Keratinocyte (primary cell): ENCODE measurements at regions not wholly inside any gene's neighbourhood (a gene's known extent, or its start where the extent isn't known, plus 50 kb on each side); places are given as distances from the start of the nearest gene placed in this dataset.
A peak's percentile ranks its signal among the peaks of the same experiment; 100 is the strongest.

Experiments used
- DNase-seq: peaks from one replicate; pipeline ENCODE4 v3.0.0-alpha.2; 2011; ENCODE audit warnings: low read depth, missing footprints, low spot score
- FAIRE-seq: peaks from 2 replicates; lab custom pipeline; 2011; peaks lifted over from hg19 to GRCh38; lab: Jason Lieb, UNC
- H2AFZ ChIP-seq: 2 replicates; pipeline ENCODE4 v1.6.0; 2012; ENCODE audit warnings: low read length, control low read depth, inconsistent platforms; ENCODE audit not compliant: control insufficient read depth
- H3K27ac ChIP-seq: 2 replicates; pipeline ENCODE4 v1.5.1; 2011; ENCODE audit warnings: low read length; ENCODE audit not compliant: control insufficient read depth, insufficient read depth
- H3K27me3 ChIP-seq: 3 replicates; pipeline ENCODE4 v1.6.0; 2011; ENCODE audit warnings: low read length; ENCODE audit not compliant: control insufficient read depth, insufficient read depth; ENCODE audit errors: extremely low read depth
- H3K36me3 ChIP-seq, 2 experiments: 2 replicates in 1 of 2; 3 replicates in 1 of 2; pipeline ENCODE4 v1.5.1; 2011; ENCODE audit warnings: low read length in 2 of 2, mild to moderate bottlenecking in 1 of 2; ENCODE audit not compliant: control insufficient read depth in 2 of 2, insufficient read depth in 2 of 2; ENCODE audit errors: extremely low read depth in 1 of 2
- H3K4me1 ChIP-seq: 3 replicates; pipeline ENCODE4 v1.5.1; 2011; ENCODE audit warnings: low read length; ENCODE audit not compliant: control insufficient read depth, insufficient read depth; ENCODE audit errors: extremely low read depth
- H3K4me2 ChIP-seq: 3 replicates; pipeline ENCODE4 v1.6.0; 2011; ENCODE audit warnings: low read depth, low read length; ENCODE audit not compliant: control insufficient read depth, insufficient read depth; ENCODE audit errors: extremely low read depth
- H3K4me3 ChIP-seq, 3 experiments: fragments of 200-600 bp in 1 of 3; sonication (generic) in 1 of 3; 2 replicates in 2 of 3; 3 replicates in 1 of 3; pipeline ENCODE4 v1.5.1; 2011 to 2016; ENCODE audit warnings: low read length in 3 of 3, mild to moderate bottlenecking in 3 of 3, control low read depth in 2 of 3, inconsistent platforms in 1 of 3, low read depth in 1 of 3, mixed read lengths in 1 of 3, mixed run types in 1 of 3, moderate library complexity in 1 of 3; ENCODE audit not compliant: control insufficient read depth in 2 of 3, insufficient read depth in 2 of 3; ENCODE audit errors: extremely low read depth in 1 of 3
- H3K79me2 ChIP-seq: 2 replicates; pipeline ENCODE4 v1.6.0; 2012; ENCODE audit warnings: low read length; ENCODE audit not compliant: control insufficient read depth, insufficient read depth
- H3K9ac ChIP-seq: 3 replicates; pipeline ENCODE4 v1.6.0; 2011; ENCODE audit warnings: low read length; ENCODE audit not compliant: control insufficient read depth, insufficient read depth; ENCODE audit errors: extremely low read depth
- H3K9me1 ChIP-seq: 3 replicates; pipeline ENCODE4 v1.6.0; 2011; ENCODE audit warnings: low read length; ENCODE audit not compliant: control insufficient read depth, insufficient read depth; ENCODE audit errors: extremely low read depth
- H3K9me3 ChIP-seq: 2 replicates; pipeline ENCODE4 v1.5.1; 2012; ENCODE audit warnings: low read depth, low read length; ENCODE audit not compliant: control insufficient read depth
- H4K20me1 ChIP-seq: 3 replicates; pipeline ENCODE4 v1.6.0; 2011; ENCODE audit warnings: low read length; ENCODE audit not compliant: control insufficient read depth, insufficient read depth; ENCODE audit errors: extremely low read depth
- CTCF ChIP-seq, 3 experiments: IDR thresholded peaks in 1 of 3; conservative IDR thresholded peaks in 1 of 3; optimal IDR thresholded peaks in 1 of 3; 2 replicates in 2 of 3; 3 replicates in 1 of 3; pipeline versions ENCODE3 to v1.5.1; 2011; ENCODE audit warnings: low read length in 3 of 3, mild to moderate bottlenecking in 3 of 3, moderate library complexity in 2 of 3, control low read depth in 1 of 3, inconsistent platforms in 1 of 3; ENCODE audit not compliant: insufficient read depth in 2 of 3; ENCODE audit errors: extremely low read depth in 1 of 3
- EZH2 ChIP-seq: IDR thresholded peaks from one replicate; pipeline ENCODE4 v1.6.1; 2012; ENCODE audit warnings: inconsistent platforms, mild to moderate bottlenecking, low read length, moderate library complexity
- dilution Hi-C: fragments of 300-500 bp; cut with MboI; formaldehyde crosslinking; loops from one replicate; pipeline ENCODE4 v1.7.0; 2020; ENCODE audit warnings: low sequenced_read_pairs; ENCODE audit not compliant: extremely low pct_ligation_motif_present

- Histone ChIP-seq H3K4me3 (no peak overlapping the region), H4K20me1 (no peaks in the 10 kb centered on the region), H3K9ac (no peak overlapping the region), H3K27me3 (no peaks in the 10 kb centered on the region), H2AFZ (peak overlapping the region; percentile 0), H3K79me2 (no peaks in the 10 kb centered on the region), H3K4me2 (no peak overlapping the region), H3K9me3 (no peaks in the 10 kb centered on the region), H3K4me1 (peaks cover 12% of the 10 kb centered on the region), H3K36me3 (no peaks in the 10 kb centered on the region), H3K9me1 (no peaks in the 10 kb centered on the region), H3K27ac (no peak overlapping the region)
- dilution Hi-C loops = no loop called here
- TF ChIP-seq CTCF (optimal IDR thresholded peaks at IDR 0.05 in 1 of 3, IDR thresholded peaks at IDR 0.05 in 1 of 3, conservative IDR thresholded peaks at IDR 0.05 in 1 of 3; ENCODE audit: extremely low read depth in 1 of 3, insufficient read depth in 2 of 3, low read length in 3 of 3) = no peak
- TF ChIP-seq EZH2 = no peak
- DNase-seq (no peak), FAIRE-seq (peak; percentile 23)
Measured at GRCh38 chr4:31020363-31020762, 300.2 kb downstream of the PCDH7 start.

GRCh38 chr4:31021008-31021407 is 300.8 kb downstream of the PCDH7 start:
- peak; percentile 23 for FAIRE-seq
- DNase-seq = no peak
- H4K20me1 ChIP-seq = no peaks in the 10 kb centered on the region
- no peaks in the 10 kb centered on the region for H3K27me3 ChIP-seq
- peaks cover 12% of the 10 kb centered on the region for H3K4me1 ChIP-seq
- TF ChIP-seq EZH2 (no peak), CTCF (optimal IDR thresholded peaks at IDR 0.05 in 1 of 3, IDR thresholded peaks at IDR 0.05 in 1 of 3, conservative IDR thresholded peaks at IDR 0.05 in 1 of 3; ENCODE audit: extremely low read depth in 1 of 3, insufficient read depth in 2 of 3, low read length in 3 of 3) (no peak)
- no peak overlapping the region for H3K4me3 ChIP-seq
- dilution Hi-C loops = no loop called here
- H3K79me2 ChIP-seq = no peaks in the 10 kb centered on the region
- H2AFZ ChIP-seq = no peak overlapping the region
- H3K9me3 ChIP-seq = no peaks in the 10 kb centered on the region
- H3K9me1 ChIP-seq = no peaks in the 10 kb centered on the region
- H3K27ac ChIP-seq = no peak overlapping the region
- no peak overlapping the region for H3K4me2 ChIP-seq
- H3K9ac ChIP-seq = no peak overlapping the region
- H3K36me3 ChIP-seq = no peaks in the 10 kb centered on the region
